Prostate gland (tissue), 2 donors: ENCODE measurements at regions not wholly inside any gene's neighbourhood (a gene's known extent, or its start where the extent isn't known, plus 50 kb on each side); places are given as distances from the start of the nearest gene placed in this dataset.
"Not testable (repeated sequence)": the region's sequence is repeated elsewhere in the genome, so short reads cannot be mapped to it uniquely, and the experiment has no call there.

Experiments used
- POLR2A ChIP-seq: fragments of 450-650 bp; IDR thresholded peaks from one replicate; pipeline ENCODE4 v1.6.1; 2016; ENCODE audit warnings: antibody characterized with exemption, mild to moderate bottlenecking
- POLR2AphosphoS5 ChIP-seq: sonication (generic); formaldehyde crosslinking; IDR thresholded peaks from one replicate; pipeline ENCODE4 v1.6.1; 2017; ENCODE audit warnings: antibody characterized with exemption
- TF ChIP-seq, protein P1 (sequence below), 4 experiments: fragments of 200-600 bp in 2 of 4; fragments of 450-650 bp in 2 of 4; sonication (generic) in 2 of 4; IDR thresholded peaks; 1 replicate in 3 of 4; 2 replicates in 1 of 4; pipeline ENCODE4 v1.5.1; 2016 to 2019; ENCODE audit warnings: antibody characterized with exemption in 4 of 4, mild to moderate bottlenecking in 2 of 4, moderate library complexity in 2 of 4

GRCh38 chr15:85264614-85265190 lies 115.7 kb upstream of the AKAP13 start:
- not testable (repeated sequence) for TF ChIP-seq POLR2AphosphoS5, POLR2A
- TF ChIP-seq, protein P1, sequence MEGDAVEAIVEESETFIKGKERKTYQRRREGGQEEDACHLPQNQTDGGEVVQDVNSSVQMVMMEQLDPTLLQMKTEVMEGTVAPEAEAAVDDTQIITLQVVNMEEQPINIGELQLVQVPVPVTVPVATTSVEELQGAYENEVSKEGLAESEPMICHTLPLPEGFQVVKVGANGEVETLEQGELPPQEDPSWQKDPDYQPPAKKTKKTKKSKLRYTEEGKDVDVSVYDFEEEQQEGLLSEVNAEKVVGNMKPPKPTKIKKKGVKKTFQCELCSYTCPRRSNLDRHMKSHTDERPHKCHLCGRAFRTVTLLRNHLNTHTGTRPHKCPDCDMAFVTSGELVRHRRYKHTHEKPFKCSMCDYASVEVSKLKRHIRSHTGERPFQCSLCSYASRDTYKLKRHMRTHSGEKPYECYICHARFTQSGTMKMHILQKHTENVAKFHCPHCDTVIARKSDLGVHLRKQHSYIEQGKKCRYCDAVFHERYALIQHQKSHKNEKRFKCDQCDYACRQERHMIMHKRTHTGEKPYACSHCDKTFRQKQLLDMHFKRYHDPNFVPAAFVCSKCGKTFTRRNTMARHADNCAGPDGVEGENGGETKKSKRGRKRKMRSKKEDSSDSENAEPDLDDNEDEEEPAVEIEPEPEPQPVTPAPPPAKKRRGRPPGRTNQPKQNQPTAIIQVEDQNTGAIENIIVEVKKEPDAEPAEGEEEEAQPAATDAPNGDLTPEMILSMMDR (IDR thresholded peaks at IDR 0.05) = not testable (repeated sequence)
